GM19240 (cell line): ENCODE measurements at regions not wholly inside any gene's neighbourhood (a gene's known extent, or its start where the extent isn't known, plus 50 kb on each side); places are given as distances from the start of the nearest gene placed in this dataset.

Experiments
- DNase-seq: peaks from one replicate; pipeline ENCODE4 v3.0.0; 2011; ENCODE audit warnings: low spot score; ENCODE audit not compliant: insufficient read length

DNA sequence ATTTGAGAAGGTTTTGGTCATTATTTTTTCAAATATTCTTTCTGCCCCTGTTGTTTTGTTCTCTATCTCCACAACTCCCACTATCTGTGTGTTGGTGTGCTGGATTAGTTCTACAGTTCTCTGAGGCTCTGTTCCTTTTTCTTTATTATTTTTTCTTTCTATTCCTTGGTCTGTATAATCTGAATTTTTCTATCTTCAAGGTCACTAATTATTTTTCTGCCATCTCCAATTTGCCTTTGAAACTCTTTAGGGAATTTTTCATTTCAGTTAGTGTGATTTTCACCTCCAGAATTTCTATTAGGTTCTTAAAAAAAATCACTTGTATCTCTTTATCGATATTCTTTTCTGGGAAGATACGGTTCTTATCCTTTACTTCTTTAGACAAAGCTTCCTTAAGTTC, 82.1 kb upstream of the GGTLC1 start:
- no peak for DNase-seq

DNA sequence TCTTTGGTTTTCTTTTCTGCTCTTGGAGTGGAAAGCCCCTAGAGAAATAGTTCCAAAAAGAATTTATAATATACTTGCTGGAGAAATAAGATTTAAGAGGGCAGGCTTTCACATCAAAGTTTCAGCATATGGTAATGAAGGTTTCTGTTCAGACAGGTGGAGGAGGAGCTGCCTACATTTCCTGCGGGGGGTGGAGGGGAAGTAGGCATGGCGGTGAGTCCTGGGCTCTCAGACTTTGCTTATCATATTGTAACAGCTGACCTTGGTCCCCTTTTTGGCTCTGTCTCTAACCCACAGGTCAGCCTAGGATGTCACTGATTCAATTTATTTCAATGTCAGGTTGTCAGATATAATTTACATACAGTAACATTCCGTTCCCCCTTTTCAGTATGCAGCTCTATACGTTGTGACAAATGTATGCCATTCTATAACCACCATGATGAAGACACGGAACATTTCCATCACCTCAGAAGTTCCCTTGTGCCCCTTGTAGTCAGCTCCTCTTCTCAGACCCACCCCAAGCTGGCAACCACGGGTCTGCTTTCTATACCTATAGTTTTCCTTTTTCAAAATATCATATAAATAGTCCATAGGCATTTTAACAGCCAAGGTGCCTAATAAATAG, 77.6 kb upstream of the GGTLC1 start:
- DNase-seq = no peak

DNA sequence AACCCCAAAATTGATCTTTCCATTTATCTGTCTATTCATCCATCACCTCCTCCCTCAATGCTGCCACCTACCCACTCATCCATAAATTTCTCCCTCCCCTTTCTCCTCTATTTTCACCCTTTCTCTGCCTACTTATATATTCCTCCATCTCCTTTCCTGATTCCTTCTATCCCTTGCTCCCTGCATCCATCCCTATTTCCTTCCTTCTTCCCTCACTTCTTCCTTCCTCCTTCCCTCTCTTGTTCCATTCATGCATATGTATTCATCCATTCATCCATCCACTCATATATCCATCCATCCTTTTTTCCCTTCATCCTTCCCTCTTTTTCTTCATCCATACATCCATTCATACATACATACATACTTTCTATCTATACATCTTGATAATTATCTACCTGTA, 76.3 kb upstream of the GGTLC1 start:
- no peak for DNase-seq

DNA sequence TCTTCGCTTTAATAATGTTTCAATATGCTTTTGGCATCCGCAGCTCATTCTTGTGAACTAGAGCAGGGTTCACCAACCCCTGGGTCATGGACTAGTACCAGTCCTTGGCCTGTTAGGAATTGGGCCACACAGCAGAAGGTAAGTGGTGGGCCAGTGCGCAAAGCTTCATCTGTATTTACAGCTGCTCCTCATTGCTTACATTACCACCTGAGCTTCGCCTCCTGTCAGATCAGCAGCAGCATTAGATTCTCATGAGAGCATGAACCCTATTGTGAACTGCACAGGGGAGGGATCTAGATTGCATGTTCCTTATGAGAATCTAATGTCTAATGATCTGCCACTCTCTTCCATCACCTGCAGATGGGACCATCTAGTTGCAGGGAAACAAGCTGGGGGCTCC, 75.5 kb upstream of the GGTLC1 start:
- DNase-seq = no peak

DNA sequence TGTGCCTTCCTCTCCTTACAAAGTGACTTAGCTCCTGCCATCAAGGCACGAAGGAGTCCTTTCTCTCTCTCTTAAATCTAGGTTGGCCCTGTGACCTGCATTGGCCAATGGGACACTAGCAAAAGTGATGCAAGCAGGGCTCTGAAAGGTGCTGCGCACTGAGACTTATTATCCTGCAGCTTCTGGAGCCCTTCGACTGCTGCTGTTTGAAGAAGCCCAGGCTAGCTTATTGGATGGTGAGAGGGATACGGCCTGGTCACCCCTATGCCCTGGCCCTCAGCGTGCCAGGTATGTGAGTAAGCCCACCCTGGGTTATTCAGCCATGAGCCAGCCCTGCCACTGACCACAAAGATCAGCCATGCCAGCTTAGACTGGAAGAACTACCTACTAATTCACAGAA, 74.5 kb upstream of the GGTLC1 start:
- DNase-seq = no peak

DNA sequence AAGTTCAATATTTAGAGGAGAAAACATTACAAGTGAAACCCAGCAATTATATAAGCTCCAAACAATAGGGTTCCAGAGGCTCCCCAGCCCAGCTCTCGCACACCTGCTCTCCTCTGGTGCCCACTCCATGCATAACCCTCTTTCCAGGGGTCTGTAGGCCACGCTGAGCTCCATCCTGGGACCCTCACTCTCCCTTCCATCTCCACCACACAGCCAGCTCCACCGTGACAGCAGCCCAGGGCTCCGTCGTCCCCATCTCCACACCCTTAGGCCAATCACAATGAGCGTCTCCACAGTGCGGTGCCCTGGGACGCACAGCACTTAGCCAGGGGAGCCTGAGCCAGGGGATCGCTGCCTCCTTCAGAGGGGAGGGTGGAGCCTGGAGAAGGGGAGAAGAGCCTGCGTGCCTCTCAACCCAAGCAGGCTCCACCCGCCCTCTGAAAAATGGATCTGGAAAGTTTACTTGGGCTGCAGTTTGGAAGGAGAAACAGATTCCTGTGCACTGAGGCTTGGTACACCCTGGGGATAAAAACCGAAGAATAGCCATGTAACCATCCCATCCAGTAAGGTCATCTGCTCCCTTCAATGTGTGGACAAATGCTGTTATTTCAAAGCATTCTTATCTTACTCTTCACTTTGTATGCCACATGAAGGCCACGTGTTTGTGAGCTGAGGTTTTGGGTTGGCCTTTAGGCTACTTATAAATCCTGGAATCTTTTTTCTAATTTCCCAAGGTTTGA, 72.4 kb upstream of the GGTLC1 start:
- DNase-seq = no peak

DNA sequence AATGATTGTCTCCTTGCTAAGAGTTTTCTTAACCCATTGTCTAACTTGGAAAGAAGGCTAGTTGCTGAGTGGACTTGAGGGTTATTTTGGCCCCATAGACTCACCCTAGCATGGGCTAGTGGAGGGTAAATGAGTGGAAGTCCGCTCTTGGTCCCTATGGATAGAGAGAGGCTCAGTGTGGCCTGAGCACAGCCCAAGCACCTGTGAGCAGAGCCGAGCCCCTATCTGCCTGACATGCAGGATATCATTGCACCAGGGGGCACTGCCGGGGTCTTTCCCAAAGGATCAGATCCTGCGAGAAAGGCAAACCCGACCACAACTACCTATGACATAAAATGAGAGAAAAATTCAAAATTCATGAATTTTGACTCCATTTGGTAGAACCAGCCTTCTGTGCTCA, 70.6 kb upstream of the GGTLC1 start:
- DNase-seq = no peak

DNA sequence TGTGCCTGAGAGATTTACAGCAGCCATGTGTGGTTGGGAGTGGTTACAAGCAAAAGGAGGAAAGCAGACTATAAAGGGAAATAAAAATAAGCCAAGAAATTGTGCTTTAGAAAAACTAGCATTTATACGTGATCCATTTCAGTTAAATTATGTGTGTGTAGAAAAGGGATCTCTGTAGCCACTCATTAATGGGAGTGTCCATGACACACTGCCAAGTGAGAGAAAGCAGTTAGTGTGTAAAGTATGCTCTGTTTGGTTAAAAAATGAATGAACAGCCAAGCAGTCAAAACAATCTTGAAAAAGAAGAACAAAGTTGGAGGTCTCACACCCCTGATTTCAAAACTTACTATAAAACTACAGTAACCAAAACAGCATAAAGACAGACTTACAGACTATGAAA, 67.9 kb upstream of the GGTLC1 start:
- no peak for DNase-seq

DNA sequence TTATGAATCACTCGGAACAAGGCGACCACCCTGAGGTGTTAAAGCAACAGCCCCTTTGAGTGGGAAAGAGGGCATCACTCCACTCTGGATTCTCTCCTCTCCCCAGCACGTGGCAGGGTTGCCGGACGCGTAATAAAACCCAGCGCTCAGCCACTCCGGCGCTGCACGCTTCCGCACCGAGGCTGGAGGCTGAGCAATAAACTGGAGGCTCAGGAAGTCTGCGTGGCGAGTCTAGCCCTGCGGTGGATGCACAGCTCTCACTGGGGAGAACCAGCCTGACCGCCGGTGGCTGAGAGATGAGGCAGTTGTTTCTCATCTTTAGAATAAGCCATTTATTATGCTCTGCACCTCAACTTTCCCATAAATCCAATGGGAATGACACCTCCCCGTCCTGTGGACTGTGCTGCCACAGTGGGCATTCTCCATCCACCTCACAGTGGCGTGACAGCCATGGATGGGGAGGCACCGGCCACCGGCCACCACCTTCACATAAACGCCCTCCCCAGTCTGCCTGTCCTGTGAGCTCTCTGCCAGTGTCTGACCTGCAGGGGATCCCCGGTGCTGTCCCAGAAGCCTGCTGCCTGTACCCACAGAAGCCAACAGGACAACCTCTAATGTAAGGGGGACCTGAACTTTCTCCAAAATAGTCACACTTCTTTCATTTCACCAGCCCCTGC, 64.2 kb upstream of the GGTLC1 start:
- no peak for DNase-seq

DNA sequence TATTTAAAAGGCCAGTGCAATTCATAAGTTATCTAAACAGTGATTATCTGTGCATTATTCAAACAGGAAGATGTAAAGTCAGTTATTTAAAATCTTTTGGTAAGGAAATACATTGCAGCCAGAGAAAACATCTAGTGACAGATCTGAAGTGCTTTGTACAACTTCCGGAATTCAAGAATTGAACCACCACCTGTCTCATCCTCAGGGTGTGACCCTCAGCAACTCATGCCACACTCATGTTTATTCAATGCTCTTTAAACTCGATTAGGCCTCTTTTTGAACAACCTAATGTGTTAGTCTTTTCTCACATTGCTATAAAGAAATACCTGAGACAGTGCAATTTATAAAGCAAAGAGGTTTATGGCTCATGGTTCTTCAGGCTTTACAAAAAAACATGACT, 62.6 kb upstream of the GGTLC1 start:
- no peak for DNase-seq

DNA sequence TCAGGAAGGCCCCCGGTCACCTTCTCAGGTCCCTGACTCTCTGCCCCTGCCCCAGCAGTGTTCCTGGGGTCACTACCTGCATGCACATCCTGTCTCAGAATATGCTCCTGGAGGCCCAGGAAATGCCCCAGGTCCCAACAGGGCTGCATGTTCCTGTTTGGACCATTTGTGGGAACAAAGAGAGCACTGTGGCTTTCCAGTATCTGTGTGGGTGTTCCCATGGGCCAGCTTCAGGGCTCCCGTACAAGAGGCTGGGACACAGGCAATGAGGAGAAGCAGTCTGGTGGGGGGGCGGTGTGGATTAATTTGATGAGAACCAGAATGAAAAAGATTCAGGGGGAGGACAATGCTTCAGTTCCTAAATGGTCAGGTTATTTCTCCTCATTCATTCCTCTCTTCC, 61.5 kb upstream of the GGTLC1 start:
- no peak for DNase-seq

DNA sequence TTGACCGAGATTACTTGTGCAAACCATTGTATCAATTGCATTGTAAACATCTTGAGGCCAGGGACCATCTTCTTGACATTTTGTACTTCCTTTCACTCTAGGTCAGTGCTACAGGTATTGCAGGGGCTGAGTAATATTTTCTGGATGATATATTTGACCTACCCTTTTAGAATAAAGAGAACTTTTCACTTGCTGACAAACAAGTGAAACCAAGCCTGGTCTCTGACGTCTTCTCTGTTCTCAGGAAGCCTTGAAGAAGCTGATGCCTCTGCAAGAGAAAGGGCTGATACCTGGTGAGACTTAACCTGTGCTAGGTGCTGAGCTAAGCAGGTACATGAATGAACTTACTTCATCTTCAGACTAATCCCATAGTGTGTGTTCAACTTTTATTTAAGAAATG, 60.5 kb upstream of the GGTLC1 start:
- DNase-seq = no peak

DNA sequence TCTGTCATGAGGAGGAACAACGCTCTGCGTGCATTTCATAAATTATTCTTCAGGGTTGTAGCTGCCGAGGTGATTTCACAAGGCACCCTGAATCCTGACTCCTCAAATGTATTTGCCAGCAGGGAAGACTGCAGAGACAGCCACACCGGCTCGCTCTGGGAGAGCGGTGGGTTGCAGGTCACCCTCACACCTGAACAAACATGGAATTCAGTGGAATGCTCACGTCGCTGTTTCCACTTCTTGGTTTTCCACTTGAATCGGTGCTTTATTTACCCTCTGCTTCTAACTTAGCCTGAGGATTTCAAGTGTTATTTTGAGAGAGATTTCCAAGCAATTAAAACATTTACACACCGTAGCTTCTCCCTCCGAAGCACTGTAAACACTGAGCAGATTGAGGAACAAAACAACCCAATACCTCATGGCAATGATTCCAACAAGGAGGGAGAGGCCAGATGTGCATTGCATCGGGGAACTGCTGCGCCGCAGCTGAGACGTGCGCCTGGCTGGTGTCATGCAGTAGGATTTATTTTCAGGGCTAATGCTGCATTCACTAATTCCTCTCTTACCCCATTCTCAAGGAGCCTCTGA, 59.5 kb upstream of the GGTLC1 start:
- no peak for DNase-seq

DNA sequence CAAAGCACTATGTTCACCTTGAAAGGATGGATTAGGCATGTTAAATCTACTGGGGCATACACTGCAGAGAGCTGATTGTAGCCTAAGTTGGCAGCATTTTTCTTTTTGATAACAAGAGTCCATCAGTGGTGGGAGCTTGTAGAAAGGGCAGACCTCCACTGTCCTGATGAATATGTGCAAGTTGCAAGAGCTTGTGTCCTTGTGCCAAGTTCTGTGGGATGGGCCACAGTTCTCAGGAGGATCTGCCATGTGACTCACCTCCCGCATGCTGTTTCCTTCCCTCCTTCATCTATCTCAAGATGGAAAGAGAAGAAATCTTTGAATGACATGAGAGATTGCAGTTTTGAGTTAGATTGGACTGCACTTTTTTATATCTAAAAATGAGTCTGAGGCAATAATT, 58.3 kb upstream of the GGTLC1 start:
- DNase-seq = no peak

DNA sequence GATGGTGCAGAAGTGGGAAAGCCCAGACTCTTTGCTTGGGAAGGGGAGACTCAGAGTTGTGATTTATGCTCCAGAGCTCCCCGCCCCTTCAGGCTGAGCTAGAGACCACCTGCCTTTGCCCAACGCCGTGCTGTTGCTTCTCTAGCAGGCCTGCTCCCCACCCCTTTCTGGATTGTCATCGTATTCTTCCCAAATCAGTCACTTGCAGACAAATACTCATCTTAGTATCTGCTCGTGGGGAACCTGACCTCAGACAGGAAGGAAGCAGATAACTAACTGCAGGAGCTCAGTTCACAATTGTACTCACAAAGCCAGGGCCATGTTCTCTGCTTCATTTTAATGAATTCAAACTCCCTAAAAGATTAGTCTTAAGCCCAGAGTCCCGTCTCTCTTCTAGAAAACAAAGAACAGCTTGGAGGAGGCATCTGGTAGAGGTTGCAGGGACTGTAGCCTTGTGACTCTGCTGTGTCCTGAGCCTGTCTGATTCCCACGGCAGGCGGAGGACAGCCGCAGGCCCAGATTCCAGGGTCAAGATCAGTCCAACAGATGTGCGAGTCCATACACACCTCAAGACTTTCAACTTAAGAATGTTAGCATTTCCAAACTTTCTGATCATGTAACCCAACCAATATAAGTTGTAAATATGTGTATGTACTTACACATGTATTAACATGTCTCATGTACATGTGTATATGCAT, 57.2 kb upstream of the GGTLC1 start:
- no peak for DNase-seq

DNA sequence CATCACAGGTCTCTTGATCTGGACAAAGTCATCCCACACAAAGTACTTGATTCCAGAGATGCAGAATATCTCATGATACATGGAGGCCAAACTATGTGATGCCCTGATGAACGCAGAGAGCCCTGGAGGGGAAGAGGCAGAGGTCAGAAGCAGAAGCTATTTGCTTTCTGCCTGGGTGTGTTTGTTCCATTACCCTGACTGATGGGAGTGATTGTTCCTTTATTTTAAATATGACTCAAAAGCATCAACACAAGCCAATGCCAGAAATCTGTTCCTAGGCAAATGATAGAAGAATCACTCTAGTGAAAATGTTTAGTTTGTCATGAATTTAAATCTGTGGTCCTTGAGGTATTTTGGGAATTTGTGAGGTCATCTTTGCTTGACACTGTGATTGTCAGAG, 54.7 kb upstream of the GGTLC1 start:
- DNase-seq = no peak

DNA sequence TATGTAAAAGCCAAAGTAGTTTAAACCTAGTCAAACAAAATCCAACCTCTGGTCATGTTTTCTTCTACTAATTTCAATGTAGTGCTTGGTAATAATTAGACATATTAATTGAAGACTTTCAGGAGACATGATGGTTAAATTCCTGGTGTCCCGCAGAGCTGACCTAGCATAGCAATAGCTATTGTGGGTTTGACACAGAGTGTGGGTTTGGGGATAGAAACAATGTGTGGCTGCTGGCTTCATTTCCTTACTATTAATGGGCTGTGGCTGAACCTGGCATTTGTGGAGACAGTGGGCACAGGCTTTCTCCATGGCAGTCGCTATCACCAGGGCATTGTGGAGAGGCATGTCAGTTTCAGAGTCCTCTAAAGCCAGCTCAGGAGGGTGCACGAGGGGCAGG, 54.1 kb upstream of the GGTLC1 start:
- DNase-seq = no peak

DNA sequence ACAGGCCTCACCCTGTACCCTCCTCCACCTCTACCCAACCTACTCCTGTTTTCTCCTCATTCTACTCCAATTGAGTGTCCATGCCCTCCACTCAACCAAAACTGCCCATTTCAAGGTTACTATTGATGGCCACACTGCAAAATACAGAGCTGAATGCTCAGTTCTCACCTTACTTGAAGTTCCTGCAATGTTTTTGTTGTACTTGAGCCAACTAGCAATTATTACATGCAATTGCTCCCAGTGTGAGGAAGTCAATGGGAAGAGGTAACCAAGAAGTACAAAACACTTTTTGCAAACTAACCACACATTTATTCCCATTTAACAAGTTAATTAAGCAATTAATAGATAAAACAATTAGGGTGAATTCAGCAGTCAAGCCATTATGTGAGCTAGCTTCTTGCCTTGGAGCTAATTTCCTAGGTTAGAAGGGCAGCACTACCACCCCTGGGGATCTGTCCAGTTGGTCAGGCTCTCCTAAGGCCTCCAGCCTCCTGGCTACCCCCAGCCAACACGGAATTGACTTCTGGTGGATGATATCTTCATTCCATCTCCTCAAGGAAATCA, 52.4 kb upstream of the GGTLC1 start:
- DNase-seq = no peak

DNA sequence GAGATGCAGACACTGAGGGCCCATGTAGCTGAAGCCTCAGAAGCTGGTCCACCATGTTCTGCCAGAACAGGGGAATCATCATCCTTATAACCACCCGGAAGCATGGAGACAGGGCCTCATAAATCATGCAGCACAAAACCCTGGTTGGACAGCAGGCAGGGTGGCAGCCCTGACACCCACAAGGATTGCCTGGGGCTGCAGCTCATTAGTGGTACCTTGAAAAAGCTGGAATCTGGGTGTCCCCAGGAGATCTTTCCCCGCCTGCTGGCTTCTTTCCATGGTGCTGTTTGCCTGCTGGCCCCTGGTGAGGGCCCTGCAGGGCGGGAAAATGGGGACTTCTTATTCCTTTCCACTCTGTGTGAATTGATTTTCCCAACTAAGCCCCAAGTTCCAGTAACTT, 50.6 kb upstream of the GGTLC1 start:
- DNase-seq = no peak
